ENCODE measurements at regions not wholly inside any gene's neighbourhood (a gene's known extent, or its start where the extent isn't known, plus 50 kb on each side); places are given as distances from the start of the nearest gene placed in this dataset.
"Not testable (repeated sequence)": the region's sequence is repeated elsewhere in the genome, so short reads cannot be mapped to it uniquely, and the experiment has no call there.

- no peak for DNase-seq (ENCODE audit: insufficient read length, low spot score)
- FAIRE-seq, result no peak
Measured at GRCh38 chr6:85287158-85287557, 162.7 kb upstream of the NT5E start.

- FAIRE-seq; DNase-seq (ENCODE audit: insufficient read length, low spot score): not testable (repeated sequence)
Measured at GRCh38 chr6:85286507-85286906, 163.4 kb upstream of the NT5E start.

GRCh38 chr6:85285934-85286333 is 163.9 kb upstream of the NT5E start:
- DNase-seq (ENCODE audit: insufficient read length, low spot score), result no peak
- no peak for FAIRE-seq

GRCh38 chr6:85285114-85285513 is 164.8 kb upstream of the NT5E start:
- no peak for FAIRE-seq

GRCh38 chr6:85283436-85283835 is 166.4 kb upstream of the NT5E start:
- DNase-seq (ENCODE audit: insufficient read length, low spot score), result no peak
- no peak for FAIRE-seq

More at GRCh38 chr6:85285114-85285513, 164.8 kb upstream of the NT5E start:
- no peak for DNase-seq (ENCODE audit: insufficient read length, low spot score)

GRCh38 chr6:85278466-85279035 is 171.3 kb upstream of the NT5E start:
- no peak for FAIRE-seq

GRCh38 chr6:85276026-85276425 is 173.9 kb upstream of the NT5E start:
- DNase-seq (ENCODE audit: insufficient read length, low spot score); FAIRE-seq: not testable (repeated sequence)

More at GRCh38 chr6:85278466-85279035, 171.3 kb upstream of the NT5E start:
- DNase-seq (ENCODE audit: insufficient read length, low spot score), result no peak

- FAIRE-seq, result peak; percentile 37
- DNase-seq (ENCODE audit: insufficient read length, low spot score), result no peak
Measured at GRCh38 chr6:85275338-85275985, 174.4 kb upstream of the NT5E start.

- DNase-seq (ENCODE audit: insufficient read length, low spot score) (no peak), FAIRE-seq (no peak)
Measured at GRCh38 chr6:85273870-85274269, 176.0 kb upstream of the NT5E start.

GRCh38 chr6:85273046-85273445 is 176.8 kb upstream of the NT5E start:
- no peak for DNase-seq (ENCODE audit: insufficient read length, low spot score)
- FAIRE-seq, result no peak

- DNase-seq (ENCODE audit: insufficient read length, low spot score) (no peak), FAIRE-seq (no peak)
Measured at GRCh38 chr6:85272592-85272991, 177.3 kb upstream of the NT5E start.

GRCh38 chr6:85262621-85263020 is 187.3 kb upstream of the NT5E start:
- DNase-seq (ENCODE audit: insufficient read length, low spot score) (no peak), FAIRE-seq (no peak)

- no peak for DNase-seq (ENCODE audit: insufficient read length, low spot score)
Measured at GRCh38 chr6:85261271-85261670, 188.6 kb upstream of the NT5E start.

GRCh38 chr6:85255661-85256060 is 194.2 kb upstream of the NT5E start:
- no peak for FAIRE-seq
- DNase-seq (ENCODE audit: insufficient read length, low spot score), result no peak

More at GRCh38 chr6:85261271-85261670, 188.6 kb upstream of the NT5E start:
- FAIRE-seq, result no peak

- DNase-seq (ENCODE audit: insufficient read length, low spot score) (no peak), FAIRE-seq (no peak)
Measured at GRCh38 chr6:85252552-85252951, 197.3 kb upstream of the NT5E start.

- DNase-seq (ENCODE audit: insufficient read length, low spot score) (no peak), FAIRE-seq (no peak)
Measured at GRCh38 chr6:85252085-85252484, 197.8 kb upstream of the NT5E start.

GRCh38 chr6:85251300-85251699 is 198.6 kb upstream of the NT5E start:
- no peak for FAIRE-seq
- DNase-seq (ENCODE audit: insufficient read length, low spot score), result no peak

- no peak for DNase-seq (ENCODE audit: insufficient read length, low spot score)
- no peak for FAIRE-seq
Measured at GRCh38 chr6:85250586-85251220, 199.2 kb upstream of the NT5E start.

GRCh38 chr6:85245004-85245403 is 204.9 kb upstream of the NT5E start:
- FAIRE-seq (no peak), DNase-seq (ENCODE audit: insufficient read length, low spot score) (no peak)

GRCh38 chr6:85241498-85242052 is 208.3 kb upstream of the NT5E start:
- DNase-seq (ENCODE audit: insufficient read length, low spot score) (no peak), FAIRE-seq (no peak)

- FAIRE-seq, result no peak
Measured at GRCh38 chr6:85240787-85241385, 209.0 kb upstream of the NT5E start.

More at GRCh38 chr6:85240787-85241385, 209.0 kb upstream of the NT5E start:
- DNase-seq (ENCODE audit: insufficient read length, low spot score), result no peak
